ENCODE measurements at regions not wholly inside any gene's neighbourhood (a gene's known extent, or its start where the extent isn't known, plus 50 kb on each side); places are given as distances from the start of the nearest gene placed in this dataset.

GRCh38 chr15:95866711-95867440 lies 463.6 kb upstream of the NR2F2 start:
- TF ChIP-seq CTCF (IDR thresholded peaks at IDR 0.05) = no peak
- no peak for TF ChIP-seq POLR2A (IDR thresholded peaks at IDR 0.05)
